A673 (cell line): ENCODE measurements at regions not wholly inside any gene's neighbourhood (a gene's known extent, or its start where the extent isn't known, plus 50 kb on each side); places are given as distances from the start of the nearest gene placed in this dataset.

Experiments
- EZH2 ChIP-seq: fragments of 200-600 bp; sonication (generic); IDR thresholded peaks from 2 replicates; pipeline ENCODE4 v1.6.1; 2017; ENCODE audit warnings: borderline replicate concordance, low read depth, mild to moderate bottlenecking, mixed read lengths, antibody characterized with exemption, low read length; ENCODE audit not compliant: poor library complexity, severe bottlenecking
- TF ChIP-seq, protein P1 (sequence below): fragments of 300-800, 200-600 bp; sonication (generic); conservative IDR thresholded peaks from 2 replicates; pipeline ENCODE4 v1.5.1; 2017; ENCODE audit warnings: low read depth, mild to moderate bottlenecking, antibody characterized with exemption, low read length, moderate library complexity, mixed read lengths

DNA sequence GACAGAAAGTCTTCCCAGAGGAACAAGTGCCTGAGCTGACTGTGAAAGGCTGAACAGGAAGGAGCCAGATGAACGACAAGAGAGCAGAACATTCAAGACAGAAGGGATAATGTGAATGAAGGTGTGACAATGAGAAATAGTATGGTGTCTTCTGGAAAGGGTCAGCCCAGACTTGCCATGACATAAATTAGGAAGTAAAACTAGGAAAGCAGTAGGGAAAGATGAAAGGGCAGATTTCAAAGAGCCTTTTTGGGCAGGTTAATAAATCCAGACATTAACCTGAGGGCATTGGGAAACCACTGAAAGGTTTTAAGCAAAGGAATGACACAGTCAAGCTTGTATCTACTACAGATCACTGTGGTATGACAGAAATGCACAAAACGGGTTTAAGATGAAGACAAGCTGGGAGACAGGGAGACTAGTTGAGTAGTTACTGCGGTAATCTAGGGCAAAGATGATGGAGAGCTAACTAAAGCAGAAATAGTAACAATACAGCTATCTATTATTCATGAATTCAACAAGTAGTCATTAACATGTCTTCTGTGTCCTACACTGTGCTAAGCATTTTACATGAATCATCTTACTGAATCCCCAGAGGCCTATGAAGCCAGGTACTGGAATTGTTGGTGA, 580.9 kb upstream of the WWC1 start:
- TF ChIP-seq, protein P1, sequence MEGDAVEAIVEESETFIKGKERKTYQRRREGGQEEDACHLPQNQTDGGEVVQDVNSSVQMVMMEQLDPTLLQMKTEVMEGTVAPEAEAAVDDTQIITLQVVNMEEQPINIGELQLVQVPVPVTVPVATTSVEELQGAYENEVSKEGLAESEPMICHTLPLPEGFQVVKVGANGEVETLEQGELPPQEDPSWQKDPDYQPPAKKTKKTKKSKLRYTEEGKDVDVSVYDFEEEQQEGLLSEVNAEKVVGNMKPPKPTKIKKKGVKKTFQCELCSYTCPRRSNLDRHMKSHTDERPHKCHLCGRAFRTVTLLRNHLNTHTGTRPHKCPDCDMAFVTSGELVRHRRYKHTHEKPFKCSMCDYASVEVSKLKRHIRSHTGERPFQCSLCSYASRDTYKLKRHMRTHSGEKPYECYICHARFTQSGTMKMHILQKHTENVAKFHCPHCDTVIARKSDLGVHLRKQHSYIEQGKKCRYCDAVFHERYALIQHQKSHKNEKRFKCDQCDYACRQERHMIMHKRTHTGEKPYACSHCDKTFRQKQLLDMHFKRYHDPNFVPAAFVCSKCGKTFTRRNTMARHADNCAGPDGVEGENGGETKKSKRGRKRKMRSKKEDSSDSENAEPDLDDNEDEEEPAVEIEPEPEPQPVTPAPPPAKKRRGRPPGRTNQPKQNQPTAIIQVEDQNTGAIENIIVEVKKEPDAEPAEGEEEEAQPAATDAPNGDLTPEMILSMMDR = no peak
- no peak for TF ChIP-seq EZH2
